HUES64 (cell line): ENCODE measurements at regions not wholly inside any gene's neighbourhood (a gene's known extent, or its start where the extent isn't known, plus 50 kb on each side); places are given as distances from the start of the nearest gene placed in this dataset.
A peak's percentile ranks its signal among the peaks of the same experiment; 100 is the strongest.

Experiments
- H3K27ac ChIP-seq: 2 replicates; pipeline ENCODE4 v1.7.0; 2013; ENCODE audit warnings: low read depth, low read length, inconsistent platforms
- H3K27me3 ChIP-seq: 2 replicates; pipeline ENCODE4 v1.6.1; 2013; ENCODE audit warnings: mild to moderate bottlenecking, low read length; ENCODE audit not compliant: insufficient read depth
- H3K36me3 ChIP-seq: 2 replicates; pipeline ENCODE4 v1.6.1; 2013; ENCODE audit warnings: mild to moderate bottlenecking, low read length; ENCODE audit not compliant: insufficient read depth
- H3K4me1 ChIP-seq: 2 replicates; pipeline ENCODE4 v1.6.1; 2013; ENCODE audit warnings: mild to moderate bottlenecking, low read length, moderate library complexity; ENCODE audit not compliant: insufficient read depth
- H3K4me3 ChIP-seq: 2 replicates; pipeline ENCODE4 v1.5.1; 2013; ENCODE audit warnings: mild to moderate bottlenecking, low read length, moderate library complexity
- H3K9ac ChIP-seq: 2 replicates; pipeline ENCODE4 v1.6.1; 2013; ENCODE audit warnings: mild to moderate bottlenecking, low read depth, low read length
- H3K9me3 ChIP-seq: 2 replicates; pipeline ENCODE4 v1.6.1; 2013; ENCODE audit warnings: low read depth, low read length; ENCODE audit not compliant: insufficient read depth
- WGBS: fragments of 150-250, 120-280 bp; methylation state at CpG from one replicate; pipeline ENCODE4 v1.1.7; 2013; ENCODE audit warnings: missing lambda C conversion rate; 5-methylcytosine and 5-hydroxymethylcytosine counted together

DNA sequence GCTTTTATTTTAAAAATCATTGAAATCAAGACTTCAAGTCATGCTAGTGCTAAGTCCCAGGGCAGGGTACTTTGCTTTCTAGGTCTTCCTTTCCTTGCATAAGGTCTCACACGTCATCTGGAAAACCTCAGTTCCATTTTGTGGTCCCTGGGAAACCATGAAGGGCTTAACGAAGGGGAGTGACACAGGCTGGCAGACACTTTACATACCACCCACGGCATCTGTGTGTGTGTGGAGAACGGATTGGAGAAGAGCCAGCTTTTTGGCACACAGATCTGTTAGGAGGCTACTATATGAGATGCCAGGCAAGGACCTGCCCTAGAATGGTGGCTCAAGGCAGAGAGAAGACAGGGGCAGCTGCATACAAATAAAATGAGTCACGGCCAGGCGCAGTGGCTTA lies 107.5 kb upstream of the NSMCE3 start:
- WGBS = 91% methylated on average over 6 of the region's 6 CpGs
- peaks cover 9% of the 10 kb centered on the region for H3K4me1 ChIP-seq

DNA sequence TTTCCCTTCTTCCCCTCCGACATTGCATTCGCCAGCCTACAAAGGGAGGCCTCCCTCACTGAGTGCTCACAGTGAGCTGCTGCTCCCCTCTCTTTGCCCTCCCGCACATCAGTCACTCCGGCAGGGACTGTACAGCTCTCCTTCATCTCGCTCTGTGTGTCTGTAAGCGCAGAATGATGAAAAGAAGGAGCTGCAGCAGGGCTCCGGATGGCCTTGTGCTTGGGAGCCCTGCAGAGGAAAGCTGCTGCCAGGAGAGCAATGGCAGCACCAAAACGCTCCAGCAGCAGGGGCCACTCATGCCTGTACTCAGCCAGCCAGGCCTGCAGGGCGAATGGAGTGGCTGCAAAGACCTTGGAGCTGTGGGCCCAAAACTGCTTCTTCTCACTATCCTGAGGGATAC lies 107.0 kb upstream of the NSMCE3 start:
- H3K9ac ChIP-seq = peak overlapping the region; percentile 30; the same call in 1 of the 2 replicates
- peaks cover 9% of the 10 kb centered on the region for H3K4me1 ChIP-seq
- WGBS = 83% methylated on average over 9 of the region's 9 CpGs
- no peaks in the 10 kb centered on the region for H3K36me3 ChIP-seq
- H3K4me3 ChIP-seq = no peak overlapping the region
- no peaks in the 10 kb centered on the region for H3K9me3 ChIP-seq
- H3K27me3 ChIP-seq = no peaks in the 10 kb centered on the region
- no peak overlapping the region for H3K27ac ChIP-seq

More for the DNA sequence above, 107.5 kb upstream of the NSMCE3 start:
- H3K4me3 ChIP-seq = no peak overlapping the region
- no peak overlapping the region for H3K9ac ChIP-seq
- H3K27me3 ChIP-seq = no peaks in the 10 kb centered on the region
- no peaks in the 10 kb centered on the region for H3K9me3 ChIP-seq
- H3K36me3 ChIP-seq = no peaks in the 10 kb centered on the region
- no peak overlapping the region for H3K27ac ChIP-seq

DNA sequence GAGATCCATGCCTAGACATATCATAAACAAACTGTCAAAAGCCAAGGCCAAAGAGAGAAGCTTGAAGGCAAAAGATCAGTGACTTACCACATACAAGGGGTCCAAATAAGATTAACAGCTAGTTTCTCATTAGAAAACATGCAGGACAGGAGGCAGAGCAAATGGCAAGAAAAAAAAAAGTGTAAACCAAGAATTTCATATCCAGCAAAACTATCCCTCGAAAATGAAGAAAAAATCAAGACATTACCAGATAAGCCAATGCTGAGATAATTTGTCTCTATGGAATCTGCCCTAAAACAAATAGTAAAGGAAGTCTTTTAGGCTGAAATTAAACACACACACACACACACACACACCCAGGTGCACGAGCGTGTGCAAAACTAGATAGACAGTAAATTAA lies 99.6 kb upstream of the NSMCE3 start:
- Histone ChIP-seq H3K9ac (no peak overlapping the region), H3K4me3 (no peak overlapping the region)
- WGBS = 100% methylated on average over 1 of the region's 3 CpGs

DNA sequence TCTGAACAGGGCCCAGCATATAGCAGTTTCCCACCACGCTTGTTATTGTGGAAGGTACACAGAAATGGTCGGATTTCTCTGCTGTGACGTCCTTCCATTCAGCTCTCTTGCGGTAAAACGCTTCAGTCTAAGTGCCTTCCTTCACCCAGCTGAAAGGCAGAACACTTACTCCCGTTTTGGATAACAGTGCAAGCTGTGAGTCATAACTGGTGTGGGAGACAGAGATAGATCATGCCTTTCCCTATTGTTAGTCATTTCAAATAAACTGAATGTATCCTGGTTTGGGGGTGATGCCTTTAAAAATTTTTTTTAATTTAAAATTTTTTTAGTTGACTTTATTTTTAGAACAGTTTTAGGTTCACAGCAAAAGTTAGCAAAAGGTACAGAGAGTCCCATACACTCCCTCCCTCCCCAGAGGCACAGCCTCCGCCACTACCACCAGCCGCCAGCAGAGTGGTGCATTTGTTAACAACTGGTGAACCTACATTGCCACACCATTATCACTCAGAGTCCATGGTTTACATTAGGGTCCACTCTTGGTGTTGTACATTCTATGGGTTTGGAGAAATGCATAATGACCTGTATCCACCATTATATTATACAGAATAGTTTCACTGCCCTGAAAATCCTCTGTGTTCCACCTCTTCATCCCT lies 94.9 kb upstream of the NSMCE3 start:
- Histone ChIP-seq H3K27ac (peak overlapping the region; percentile 4; the same call in 1 of the 2 replicates), H3K9me3 (peaks cover 7% of the 10 kb centered on the region), H3K36me3 (no peaks in the 10 kb centered on the region), H3K4me1 (peaks cover 8% of the 10 kb centered on the region), H3K4me3 (no peak overlapping the region), H3K9ac (no peak overlapping the region), H3K27me3 (no peaks in the 10 kb centered on the region)
- WGBS = 40% methylated on average over 8 of the region's 8 CpGs

More for the DNA sequence above, 99.6 kb upstream of the NSMCE3 start:
- H3K27me3 ChIP-seq = no peaks in the 10 kb centered on the region
- peaks cover 12% of the 10 kb centered on the region for H3K9me3 ChIP-seq
- H3K4me1 ChIP-seq = peaks cover 4% of the 10 kb centered on the region
- no peak overlapping the region for H3K27ac ChIP-seq
- H3K36me3 ChIP-seq = no peaks in the 10 kb centered on the region

DNA sequence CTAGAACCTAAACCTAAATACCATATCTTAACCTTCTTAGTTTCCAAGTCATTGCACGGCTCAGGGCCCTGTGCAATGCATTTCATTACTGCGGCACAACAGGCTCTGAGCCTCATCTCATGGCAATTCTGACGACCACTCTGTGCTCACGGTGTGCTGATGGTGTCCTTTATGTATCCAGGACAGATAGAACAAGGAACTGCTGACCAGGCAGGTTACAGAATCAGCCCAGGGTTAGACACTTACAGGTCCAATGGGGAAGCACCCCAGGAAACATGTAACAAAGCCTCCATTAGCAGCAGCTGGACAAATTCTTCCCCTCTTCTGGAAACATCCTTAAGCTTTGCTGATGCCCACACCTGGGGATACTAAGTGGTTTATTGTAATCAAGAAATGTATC lies 91.9 kb upstream of the NSMCE3 start:
- H3K36me3 ChIP-seq = no peaks in the 10 kb centered on the region
- 95% methylated on average over 4 of the region's 4 CpGs for WGBS
- no peak overlapping the region for H3K4me3 ChIP-seq
- H3K27ac ChIP-seq = no peak overlapping the region
- no peaks in the 10 kb centered on the region for H3K9me3 ChIP-seq
- no peak overlapping the region for H3K9ac ChIP-seq
- peaks cover 8% of the 10 kb centered on the region for H3K4me1 ChIP-seq
- H3K27me3 ChIP-seq = no peaks in the 10 kb centered on the region

DNA sequence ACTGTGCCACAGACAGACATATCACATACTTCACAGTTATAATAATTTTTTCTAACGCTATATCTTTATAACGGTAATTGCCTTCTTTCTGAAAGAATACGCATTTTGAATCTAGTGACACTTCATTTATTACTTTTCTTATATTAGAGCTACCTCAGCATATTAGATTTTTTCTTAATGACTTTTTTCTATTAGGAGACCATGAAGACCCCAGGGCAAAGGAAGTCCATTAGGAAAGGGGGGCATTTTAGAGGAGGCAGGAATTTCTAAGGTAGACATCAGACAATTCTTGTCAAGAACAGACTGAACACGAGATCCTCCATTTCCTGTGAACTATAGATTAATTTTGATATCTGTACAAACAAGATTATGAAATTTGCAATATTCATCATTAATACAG lies 90.5 kb upstream of the NSMCE3 start:
- H3K9me3 ChIP-seq = no peaks in the 10 kb centered on the region
- no peaks in the 10 kb centered on the region for H3K36me3 ChIP-seq
- peaks cover 8% of the 10 kb centered on the region for H3K4me1 ChIP-seq
- no peak overlapping the region for H3K9ac ChIP-seq
- no peak overlapping the region for H3K4me3 ChIP-seq
- no peaks in the 10 kb centered on the region for H3K27me3 ChIP-seq
- H3K27ac ChIP-seq = no peak overlapping the region
- no CpG with 5 or more reads among the region's 4 CpGs for WGBS

DNA sequence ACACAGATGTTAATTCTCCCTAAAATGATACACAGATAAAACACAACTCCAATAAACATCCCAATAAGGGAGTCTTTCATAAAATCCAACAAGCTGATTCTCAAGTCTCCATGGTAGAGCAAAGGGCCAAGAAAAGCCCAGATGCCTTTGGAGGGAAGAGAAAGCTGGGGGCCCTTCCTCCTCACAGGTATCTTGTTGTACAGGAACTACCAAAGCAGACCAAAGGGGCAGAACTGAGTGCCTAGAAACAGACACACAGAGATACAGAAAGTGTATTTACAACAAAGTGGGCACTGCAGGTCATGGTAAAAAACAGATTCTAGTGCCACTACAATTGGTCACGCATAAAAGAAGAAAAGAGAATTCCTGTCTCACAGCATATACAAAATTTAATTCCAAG lies 87.2 kb upstream of the NSMCE3 start:
- no peaks in the 10 kb centered on the region for H3K9me3 ChIP-seq
- WGBS = no CpG with 5 or more reads among the region's 1 CpG
- no peak overlapping the region for H3K4me3 ChIP-seq
- H3K27me3 ChIP-seq = no peaks in the 10 kb centered on the region
- H3K4me1 ChIP-seq = no peaks in the 10 kb centered on the region
- H3K9ac ChIP-seq = no peak overlapping the region
- no peaks in the 10 kb centered on the region for H3K36me3 ChIP-seq
- no peak overlapping the region for H3K27ac ChIP-seq

DNA sequence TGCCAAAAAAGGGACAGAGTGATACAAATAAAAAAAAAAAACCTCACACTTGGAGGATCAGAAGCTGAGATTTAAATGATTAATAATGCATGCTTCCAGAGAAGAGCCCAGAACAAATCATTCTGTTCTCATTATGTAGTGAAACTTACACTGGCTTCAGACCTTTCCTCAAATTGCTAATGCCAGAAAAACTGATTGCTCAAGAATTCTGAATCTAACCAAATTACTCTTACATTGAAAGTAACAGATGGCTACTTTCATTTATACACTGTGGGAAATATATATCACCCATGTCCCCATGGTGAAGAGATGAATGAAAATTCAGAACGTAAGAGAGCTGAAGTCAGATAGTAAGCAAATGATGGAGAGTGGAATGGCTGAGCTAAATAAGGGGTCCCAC lies 85.9 kb upstream of the NSMCE3 start:
- Histone ChIP-seq H3K36me3 (no peaks in the 10 kb centered on the region), H3K4me1 (no peaks in the 10 kb centered on the region), H3K27me3 (no peaks in the 10 kb centered on the region), H3K9me3 (no peaks in the 10 kb centered on the region), H3K4me3 (no peak overlapping the region), H3K9ac (no peak overlapping the region), H3K27ac (no peak overlapping the region)
- WGBS = 86% methylated on average over 1 of the region's 1 CpG

DNA sequence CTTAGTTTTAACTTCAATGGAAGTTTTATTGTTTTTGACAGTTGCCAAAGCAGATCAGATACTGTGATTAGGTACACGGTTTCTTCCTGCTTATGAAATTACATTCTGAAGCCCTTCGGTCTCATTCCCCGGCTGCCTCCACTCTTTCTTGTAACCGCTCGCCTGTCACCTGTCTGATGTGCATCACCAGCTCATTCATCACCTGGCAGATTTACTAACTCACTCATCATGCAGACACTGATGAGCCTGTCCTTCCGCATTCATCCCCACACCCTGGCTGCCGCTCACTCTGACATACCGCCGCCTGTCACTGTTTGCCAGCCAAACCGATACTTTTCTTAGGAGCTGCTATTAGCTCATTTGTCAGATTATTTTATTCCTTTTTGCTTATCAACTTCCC lies 82.8 kb upstream of the NSMCE3 start:
- no peaks in the 10 kb centered on the region for H3K27me3 ChIP-seq
- no peak overlapping the region for H3K27ac ChIP-seq
- H3K4me3 ChIP-seq = no peak overlapping the region
- H3K36me3 ChIP-seq = no peaks in the 10 kb centered on the region
- 95% methylated on average over 10 of the region's 10 CpGs for WGBS
- H3K9ac ChIP-seq = no peak overlapping the region
- H3K9me3 ChIP-seq = no peaks in the 10 kb centered on the region
- peaks cover 6% of the 10 kb centered on the region; the same call in 1 of the 2 replicates for H3K4me1 ChIP-seq

DNA sequence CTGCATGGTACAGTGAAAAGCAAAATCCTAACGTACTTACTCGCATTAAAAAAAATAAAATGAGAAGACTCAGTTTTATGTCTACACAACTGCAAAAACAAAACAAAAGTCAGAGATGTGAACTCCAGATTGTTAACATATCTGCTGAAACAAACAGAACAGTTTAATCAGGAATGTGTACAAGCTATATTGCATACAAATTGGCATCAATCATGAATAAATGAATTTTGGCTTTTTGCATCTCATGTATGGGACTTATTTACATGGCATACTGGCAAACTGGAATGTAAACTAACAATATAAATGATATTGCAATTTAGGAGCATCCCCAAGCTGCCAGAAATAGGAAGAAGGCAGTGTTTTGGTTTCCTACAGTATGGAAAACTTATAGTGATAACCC lies 79.6 kb upstream of the NSMCE3 start:
- Histone ChIP-seq H3K36me3 (no peaks in the 10 kb centered on the region), H3K9ac (no peak overlapping the region), H3K27me3 (no peaks in the 10 kb centered on the region), H3K4me1 (peaks cover 32% of the 10 kb centered on the region), H3K27ac (no peak overlapping the region), H3K4me3 (no peak overlapping the region), H3K9me3 (no peaks in the 10 kb centered on the region)
- 100% methylated on average over 2 of the region's 2 CpGs for WGBS

DNA sequence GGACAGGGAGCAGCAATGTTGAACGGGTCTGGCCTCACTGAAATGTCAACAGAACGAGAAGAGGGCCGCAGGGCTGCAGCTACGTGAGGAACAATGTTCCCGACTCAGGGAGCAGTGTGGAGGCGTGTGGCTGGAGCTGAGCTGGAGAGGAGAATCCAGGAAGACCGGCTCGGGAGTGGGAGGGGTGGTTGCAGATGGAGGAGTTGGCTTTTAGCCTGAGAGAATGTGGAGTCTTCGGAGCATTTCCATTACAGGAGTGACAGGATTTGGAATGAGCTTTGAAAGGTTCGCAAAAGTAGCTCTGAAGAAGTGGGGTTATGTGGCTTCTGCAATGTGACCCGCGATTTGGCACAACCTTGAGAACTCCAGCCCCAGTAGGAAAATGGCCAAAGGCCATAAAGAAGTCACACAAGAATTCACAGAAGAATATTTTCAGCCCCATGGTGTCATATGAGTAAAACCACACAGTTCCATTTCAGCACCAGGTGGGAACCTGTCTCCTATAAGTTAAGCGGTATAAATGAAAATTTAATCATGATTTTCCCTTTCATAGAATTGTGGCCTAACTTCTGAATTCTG lies 78.8 kb upstream of the NSMCE3 start:
- no peak overlapping the region for H3K4me3 ChIP-seq
- no peak overlapping the region for H3K9ac ChIP-seq
- H3K27ac ChIP-seq = no peak overlapping the region
- H3K4me1 ChIP-seq = peaks cover 39% of the 10 kb centered on the region
- no peaks in the 10 kb centered on the region for H3K36me3 ChIP-seq
- no peaks in the 10 kb centered on the region for H3K9me3 ChIP-seq
- 67% methylated on average over 13 of the region's 13 CpGs for WGBS
- no peaks in the 10 kb centered on the region for H3K27me3 ChIP-seq

DNA sequence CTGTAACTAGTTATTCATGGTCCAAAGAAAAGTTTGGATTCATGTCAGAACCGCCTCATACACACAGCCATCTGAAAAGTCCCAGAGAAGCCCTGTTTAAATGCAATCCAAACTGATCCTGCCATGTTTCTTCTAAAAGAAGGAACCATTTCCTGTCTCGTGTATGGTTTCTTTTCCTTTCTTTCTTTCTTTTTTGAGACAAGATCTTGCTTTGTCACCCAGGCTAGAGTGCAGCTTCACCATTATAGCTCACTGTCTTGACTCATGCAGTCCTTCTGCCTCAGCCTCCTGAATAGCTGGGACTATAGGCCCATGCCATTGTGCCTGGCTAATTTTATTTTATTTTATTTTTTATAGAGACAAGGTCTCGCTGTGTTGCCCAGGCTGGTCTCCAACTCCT lies 77.4 kb upstream of the NSMCE3 start:
- peaks cover 54% of the 10 kb centered on the region for H3K4me1 ChIP-seq
- H3K36me3 ChIP-seq = no peaks in the 10 kb centered on the region
- no peak overlapping the region for H3K4me3 ChIP-seq
- H3K9ac ChIP-seq = no peak overlapping the region
- no peaks in the 10 kb centered on the region for H3K27me3 ChIP-seq
- no peak overlapping the region for H3K27ac ChIP-seq
- WGBS = 92% methylated on average over 3 of the region's 3 CpGs
- H3K9me3 ChIP-seq = no peaks in the 10 kb centered on the region
